Hippocampal formation (tissue), 2 donors: ENCODE measurements at regions not wholly inside any gene's neighbourhood (a gene's known extent, or its start where the extent isn't known, plus 50 kb on each side); places are given as distances from the start of the nearest gene placed in this dataset.
A peak's percentile ranks its signal among the peaks of the same experiment; 100 is the strongest.

Source experiments
- DNase-seq, 2 donors: peaks; one replicate each; lab custom pipeline; 2025; lab: John Stamatoyannopoulos, UW

DNA sequence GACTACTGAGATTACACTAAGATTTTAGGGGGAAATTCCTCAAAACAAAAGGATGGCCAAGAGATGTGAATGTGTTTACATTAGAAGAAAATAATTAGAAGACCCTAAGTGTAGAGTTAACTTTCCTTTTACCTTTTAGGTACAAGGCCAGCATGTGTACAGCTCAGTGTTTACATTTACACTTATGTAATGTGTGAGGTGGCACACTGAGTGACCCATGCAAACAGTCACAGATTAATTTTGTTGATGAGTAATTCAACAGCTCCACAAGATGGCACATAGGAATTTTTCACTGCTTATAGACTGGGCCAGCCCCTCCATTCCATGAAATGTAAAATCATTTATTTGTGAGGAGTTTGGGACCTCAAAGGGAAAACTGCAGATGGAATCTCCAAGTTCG lies 90.1 kb upstream of the SLC12A2 start:
- DNase-seq: no peak

DNA sequence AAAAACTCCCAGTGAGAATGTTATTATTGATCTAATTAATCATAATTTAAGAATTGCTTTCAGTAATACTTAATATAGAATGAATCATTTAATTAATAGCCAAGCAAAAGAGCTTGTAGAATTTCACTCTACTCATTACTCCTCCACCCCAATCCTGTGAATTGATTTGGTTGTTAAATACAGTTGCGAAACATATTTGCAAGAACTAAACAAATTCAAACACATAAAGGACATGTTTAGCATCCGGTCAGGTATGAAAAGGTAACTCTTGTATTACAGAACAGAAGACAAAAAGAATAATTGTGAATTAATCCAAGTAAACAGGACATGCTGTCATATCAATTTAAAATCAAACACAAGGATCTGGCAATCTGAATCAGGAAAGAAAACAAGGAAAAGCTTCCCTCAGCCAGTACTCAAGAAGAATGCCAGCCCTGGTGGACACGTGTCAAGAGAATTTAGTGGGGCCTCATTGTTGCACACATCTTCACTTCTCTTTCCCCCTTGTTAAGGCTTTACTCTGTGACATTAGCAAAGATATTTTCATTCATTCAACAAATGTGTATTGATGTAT lies 89.4 kb upstream of the SLC12A2 start:
- DNase-seq: no peak

DNA sequence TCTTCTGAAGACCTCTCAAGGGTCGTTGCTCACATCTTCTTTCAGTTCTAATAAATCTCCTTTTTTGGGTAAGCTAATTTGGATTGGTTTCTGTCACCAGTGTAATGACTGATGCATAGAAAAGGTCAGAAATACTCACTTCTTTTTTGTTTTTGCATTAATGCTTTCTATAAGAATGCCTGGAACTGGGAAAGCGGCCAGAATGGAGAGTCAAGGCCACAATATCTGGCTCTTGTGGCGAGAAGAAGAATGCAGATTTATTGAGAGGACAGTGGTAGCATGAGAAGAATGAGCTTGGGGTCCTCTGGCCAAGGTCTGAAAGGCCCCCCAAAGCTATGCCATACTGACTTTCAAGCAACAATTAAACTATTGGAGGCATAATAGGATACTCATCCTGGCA lies 88.0 kb upstream of the SLC12A2 start:
- no peak for DNase-seq

DNA sequence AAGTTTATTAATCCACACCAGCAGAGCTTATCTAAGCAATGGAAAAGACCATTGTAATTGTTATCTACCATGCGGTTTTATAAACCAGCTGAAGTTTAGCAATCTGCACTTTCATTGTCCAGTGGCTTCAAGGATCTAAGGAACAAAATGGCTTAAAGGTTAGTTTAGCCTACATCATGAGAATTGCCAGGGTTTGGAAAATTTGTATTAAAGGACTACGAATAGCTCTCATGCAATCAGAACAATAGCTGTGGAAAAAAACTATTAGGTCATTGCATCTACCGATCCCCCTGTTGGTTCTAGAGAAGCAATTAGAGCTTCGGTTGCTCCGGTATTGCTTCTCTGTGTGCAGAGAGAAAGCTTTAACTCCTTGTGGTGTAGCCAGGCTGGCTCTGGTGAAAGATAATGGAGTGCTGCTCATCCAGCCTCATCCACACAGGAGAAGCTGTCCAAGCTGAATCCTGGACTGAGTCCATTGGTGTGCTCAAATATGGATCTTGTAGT lies 86.3 kb upstream of the SLC12A2 start:
- DNase-seq: peak in 1 of 2 donors; percentile 6

DNA sequence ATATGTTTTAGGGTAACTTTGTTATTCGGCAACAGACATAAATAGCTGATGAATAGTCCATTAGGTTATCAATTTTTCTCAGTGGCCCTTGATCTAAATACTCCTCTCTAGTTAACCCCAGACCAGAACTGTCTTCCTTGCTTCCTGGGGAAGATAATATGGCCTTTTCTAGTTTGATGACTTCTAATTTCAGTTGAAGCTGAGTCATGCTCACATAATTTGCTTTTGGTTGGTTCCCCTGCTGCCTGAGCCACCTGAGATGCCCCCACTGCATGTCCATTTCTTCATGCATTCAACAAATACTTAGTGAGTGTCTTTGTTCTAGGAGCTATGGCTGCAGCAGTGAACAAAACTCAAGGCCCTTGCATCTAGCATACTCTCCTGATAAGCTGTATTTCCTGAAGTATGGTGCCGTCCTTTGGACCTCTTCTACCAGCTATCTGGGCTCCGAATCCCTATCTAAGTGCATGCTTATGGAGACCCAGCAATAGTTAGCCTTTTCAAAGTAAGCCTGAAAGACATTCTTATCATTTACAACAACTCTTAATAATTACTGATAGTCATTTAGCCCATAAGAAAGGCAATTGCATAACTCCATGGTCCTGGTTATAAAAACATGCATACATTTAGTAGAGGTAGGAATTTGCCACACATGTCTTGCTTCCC lies 84.5 kb upstream of the SLC12A2 start:
- no peak for DNase-seq

DNA sequence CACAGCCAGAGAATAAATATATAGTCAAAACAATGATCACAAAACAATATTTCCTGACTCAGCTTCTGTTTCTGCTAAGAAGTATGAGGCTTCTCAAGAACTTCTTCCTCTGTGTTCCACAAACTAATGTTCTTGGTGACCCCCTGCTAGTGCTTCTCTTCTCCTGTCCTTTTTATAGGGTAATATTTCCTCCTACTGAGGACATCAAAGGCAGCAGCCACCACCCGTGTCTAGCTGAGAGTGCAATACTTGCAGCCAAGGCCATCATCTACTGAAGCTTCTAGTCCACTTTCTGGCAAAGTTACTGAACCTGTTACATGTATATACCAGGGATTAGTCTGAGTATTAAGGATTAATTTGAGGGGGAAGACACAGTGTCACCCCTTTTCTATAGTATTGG lies 83.7 kb upstream of the SLC12A2 start:
- no peak for DNase-seq

DNA sequence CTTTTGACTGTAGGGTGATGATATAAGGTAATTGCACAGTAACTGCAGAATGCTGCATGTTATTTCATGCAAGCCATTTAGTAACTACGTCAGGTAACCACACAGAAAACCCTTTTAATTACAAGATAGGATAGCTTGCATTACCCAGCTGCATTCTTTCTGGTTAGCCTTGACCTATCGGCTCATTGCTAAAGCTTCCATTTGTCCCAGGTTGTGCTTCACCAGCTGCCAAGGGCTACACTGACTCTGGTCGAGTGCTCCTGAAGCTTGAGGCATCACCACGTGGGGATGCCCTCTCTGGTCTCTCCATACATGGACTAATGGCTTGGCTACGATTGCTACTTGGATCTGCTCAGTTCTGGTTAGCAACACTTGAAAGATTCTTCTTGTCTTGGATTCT lies 81.1 kb upstream of the SLC12A2 start:
- DNase-seq: no peak

DNA sequence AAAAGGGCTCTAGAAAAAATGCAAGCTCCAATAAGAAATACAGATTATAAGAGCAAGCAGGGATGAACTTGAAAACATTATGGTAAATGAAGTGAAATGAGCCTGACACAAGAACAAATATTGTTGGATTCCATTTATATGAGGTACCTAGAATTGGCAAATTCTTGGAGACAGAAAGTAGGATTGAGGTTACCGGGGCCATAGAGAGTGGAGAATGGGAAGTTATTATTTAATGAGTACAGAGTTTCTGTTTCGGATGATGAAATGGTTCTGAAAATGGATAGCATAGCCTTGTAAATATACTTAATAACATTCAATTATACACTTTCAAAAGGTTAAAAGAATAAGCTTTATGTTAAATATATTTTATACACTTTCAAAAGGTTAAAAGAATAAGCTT lies 75.6 kb upstream of the SLC12A2 start:
- DNase-seq: no peak

DNA sequence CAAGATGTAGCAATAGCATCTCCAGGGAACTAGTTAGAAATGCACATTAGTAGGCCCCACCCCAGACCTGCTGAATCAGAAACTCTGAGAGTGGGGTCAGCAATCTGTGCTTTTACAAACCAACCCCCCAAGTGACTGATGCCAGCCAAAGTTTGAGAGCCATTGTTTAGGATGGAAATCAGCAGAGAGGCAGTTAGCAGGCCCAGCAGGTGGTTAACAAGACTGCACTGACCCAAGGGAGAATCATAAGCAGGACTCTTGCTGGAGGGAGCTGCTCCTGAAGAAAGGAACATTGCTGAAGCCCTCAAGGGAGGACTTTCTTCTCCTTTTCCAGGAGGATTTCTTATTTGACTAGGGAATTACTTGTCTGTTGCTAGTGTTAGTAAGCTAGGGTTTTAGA lies 74.2 kb upstream of the SLC12A2 start:
- no peak for DNase-seq

DNA sequence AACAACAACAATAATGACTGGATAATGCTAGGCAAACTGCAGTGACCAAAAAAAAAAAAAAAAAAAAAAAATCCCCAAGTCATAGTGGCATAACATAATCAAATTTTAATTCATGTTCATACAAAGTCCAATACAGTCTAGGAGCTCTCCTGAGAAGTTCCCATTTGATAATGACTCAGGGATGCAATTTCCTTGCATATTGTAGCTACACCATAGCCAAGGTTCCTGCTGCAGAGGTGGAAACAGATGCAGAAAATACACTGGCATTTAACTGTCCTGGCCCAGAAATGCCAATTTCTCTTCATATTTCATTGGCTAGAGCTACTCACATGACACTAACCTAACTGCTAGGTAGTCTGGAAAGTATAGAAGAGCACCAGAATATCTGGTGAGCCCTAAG lies 72.2 kb upstream of the SLC12A2 start:
- no peak for DNase-seq

DNA sequence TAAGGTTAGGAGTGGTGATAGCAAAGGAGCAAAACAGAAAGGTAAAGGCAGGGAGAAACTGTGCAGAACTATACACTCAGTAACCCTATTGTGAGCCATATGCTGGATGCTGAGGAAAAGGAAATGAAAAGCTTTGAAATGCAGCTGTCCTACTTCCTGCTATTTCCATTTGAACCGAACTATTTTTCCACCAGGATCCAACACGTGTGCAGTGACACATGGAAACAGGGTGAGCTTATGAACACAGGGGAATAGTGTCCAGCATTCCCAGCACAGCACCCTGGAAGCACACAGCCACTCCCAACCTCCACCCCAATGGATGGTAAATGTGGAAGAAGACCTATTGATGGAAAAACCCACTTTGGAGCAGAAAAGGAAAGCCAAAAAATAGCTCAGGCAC lies 69.0 kb upstream of the SLC12A2 start:
- DNase-seq: no peak

DNA sequence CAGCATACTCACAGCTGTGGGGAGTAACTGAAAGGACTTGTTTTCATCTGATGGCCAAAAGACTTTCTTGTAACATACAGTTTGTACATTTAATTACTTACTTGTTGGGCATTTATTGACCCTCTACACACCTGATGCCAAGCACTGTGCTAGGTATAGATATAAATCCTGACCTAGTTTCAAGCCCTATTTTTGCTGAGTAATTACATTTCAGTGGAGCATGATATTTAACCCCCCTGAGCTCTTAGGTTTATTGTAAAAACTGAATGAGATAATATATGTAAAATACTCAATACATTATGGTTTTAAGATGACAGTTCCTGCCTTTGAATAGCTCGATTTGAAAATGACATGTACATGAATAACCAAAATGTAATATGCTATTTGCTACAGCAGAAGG lies 68.1 kb upstream of the SLC12A2 start:
- DNase-seq: no peak

DNA sequence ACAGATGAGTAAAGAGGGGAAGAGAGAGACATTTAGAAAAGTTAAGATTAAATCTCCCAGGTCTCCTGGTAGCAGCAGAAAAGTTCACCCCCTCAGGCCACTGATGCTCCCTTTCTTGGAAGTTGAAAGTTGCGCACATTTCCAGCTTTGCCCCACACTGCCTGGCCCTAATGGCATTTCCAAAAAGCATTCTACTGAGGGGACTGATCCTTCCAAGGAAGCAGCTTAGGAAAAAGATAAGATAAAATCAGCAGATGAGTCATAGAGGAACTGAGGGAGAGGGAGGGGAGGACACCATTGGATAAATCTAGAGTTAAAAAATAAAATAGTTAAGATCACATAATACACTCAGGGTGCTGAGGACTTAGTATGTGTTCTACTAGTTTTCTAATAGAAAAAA lies 67.6 kb upstream of the SLC12A2 start:
- no peak for DNase-seq

DNA sequence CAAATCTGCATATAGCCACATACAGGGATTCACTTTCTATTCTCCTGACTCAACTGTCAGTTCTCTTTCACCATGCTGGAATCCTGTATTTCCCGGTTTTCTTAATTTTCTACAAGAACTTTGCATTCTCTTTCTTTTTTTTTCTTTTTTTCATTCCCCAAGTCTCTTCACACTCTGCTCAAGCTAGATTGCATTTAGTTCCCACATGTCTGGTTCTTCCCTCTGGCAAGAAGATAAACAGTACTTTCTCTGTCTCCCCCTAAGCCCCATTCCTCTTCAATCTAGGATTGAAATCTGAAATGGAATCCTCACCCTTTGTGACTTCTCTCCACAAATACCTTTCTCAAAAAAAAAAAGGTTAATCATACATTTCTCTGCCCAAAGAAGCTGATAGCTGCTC lies 64.2 kb upstream of the SLC12A2 start:
- no peak for DNase-seq

DNA sequence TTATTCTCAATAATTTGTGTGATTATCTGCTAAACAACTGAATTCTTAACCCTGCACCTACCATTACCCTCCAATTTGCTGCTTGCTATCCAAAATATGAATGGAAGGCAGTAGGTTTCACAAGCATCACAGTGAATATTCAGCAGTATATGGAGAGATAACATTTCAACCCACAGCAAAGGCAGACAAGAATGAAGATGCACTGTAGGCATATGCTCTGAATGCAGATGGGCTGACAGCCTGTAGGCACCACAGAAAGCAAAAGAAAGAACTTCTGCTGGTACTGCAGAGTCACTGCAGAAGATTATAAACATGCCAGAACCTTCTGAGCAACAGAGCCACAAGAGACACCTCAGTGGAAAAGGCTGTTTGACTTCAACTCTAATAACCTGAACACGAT lies 63.6 kb upstream of the SLC12A2 start:
- DNase-seq: peak in 1 of 2 donors; percentile 4

DNA sequence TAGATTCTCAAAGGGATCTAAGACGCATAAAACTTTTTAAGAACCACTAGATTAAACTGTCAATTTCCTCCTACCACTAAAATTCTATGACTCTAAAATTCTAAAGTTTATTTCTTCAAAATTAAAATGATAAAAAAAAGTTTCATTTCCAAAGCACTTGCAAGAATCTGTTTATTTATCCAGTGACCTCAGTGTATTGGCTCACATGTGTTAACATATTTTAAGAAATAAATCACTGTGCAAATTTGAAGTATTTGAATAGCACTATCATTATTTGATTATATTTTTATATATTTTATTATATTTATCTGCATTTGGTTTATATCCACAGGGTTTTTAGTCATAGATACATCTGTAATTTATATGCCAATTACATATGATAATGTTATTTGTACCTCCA lies 62.2 kb upstream of the SLC12A2 start:
- DNase-seq: no peak
